ENCODE measurements at regions not wholly inside any gene's neighbourhood (a gene's known extent, or its start where the extent isn't known, plus 50 kb on each side); places are given as distances from the start of the nearest gene placed in this dataset.

DNA sequence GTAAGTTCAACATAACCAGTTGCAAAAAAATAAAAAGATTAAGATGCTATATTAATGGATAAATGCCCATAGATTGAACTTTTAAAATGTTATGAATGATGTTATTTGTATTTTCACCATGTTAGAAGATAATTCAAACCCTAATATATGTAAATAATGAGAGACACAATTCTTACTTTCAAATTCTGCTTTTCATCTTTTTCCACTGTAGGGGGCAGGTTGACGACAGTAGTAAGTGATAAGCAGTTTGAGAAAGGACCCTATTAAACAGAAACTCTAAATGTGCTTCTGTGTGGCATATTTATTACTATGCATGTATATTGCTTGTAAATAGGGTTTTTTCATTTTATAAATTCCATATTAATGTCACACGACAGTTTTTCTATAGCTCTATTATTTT, 591.1 kb downstream of the SEMA5A start:
- Histone ChIP-seq H4K20me1 (ENCODE audit: control insufficient read depth, extremely low read depth, insufficient read depth, low read length) (no peaks in the 10 kb centered on the region), H3K4me3 (replicated peaks in 1 of 4; ENCODE audit: control extremely low read depth in 1 of 4, insufficient read depth in 1 of 4, low read depth in 3 of 4, low read length in 4 of 4) (no peak overlapping the region), H2AFZ (ENCODE audit: low read length) (no peak overlapping the region), H3K27me3 (ENCODE audit: control insufficient read depth, insufficient read depth, low read length) (no peaks in the 10 kb centered on the region), H3K27ac (ENCODE audit: insufficient read depth, low read length) (no peak overlapping the region), H3K9me3 (ENCODE audit: control insufficient read depth, insufficient read depth, low read depth, low read length) (no peaks in the 10 kb centered on the region), H3K4me2 (ENCODE audit: extremely low read depth, insufficient read depth, low read length) (no peak overlapping the region), H3K4me1 (ENCODE audit: control insufficient read depth, extremely low read depth, insufficient read depth, low read length) (peaks cover 4% of the 10 kb centered on the region), H3K9ac (ENCODE audit: insufficient read depth, low read length) (no peak overlapping the region), H3K36me3 (ENCODE audit: control insufficient read depth, insufficient read depth, low read length) (no peaks in the 10 kb centered on the region), H3K79me2 (ENCODE audit: control insufficient read depth, insufficient read depth, low read length) (no peaks in the 10 kb centered on the region)
- DNase-seq (ENCODE audit: low read depth in 2 of 2) = peak in 1 of 2 donors; percentile 33
- TF ChIP-seq CTCF (conservative IDR thresholded peaks at IDR 0.05 in 1 of 2, IDR thresholded peaks at IDR 0.05 in 1 of 2; ENCODE audit: low read depth in 1 of 2, low read length in 2 of 2) (peak in 1 of 2 donors; percentile 27), EZH2 (IDR thresholded peaks at IDR 0.05; ENCODE audit: low read length, missing control alignments) (no peak)

DNA sequence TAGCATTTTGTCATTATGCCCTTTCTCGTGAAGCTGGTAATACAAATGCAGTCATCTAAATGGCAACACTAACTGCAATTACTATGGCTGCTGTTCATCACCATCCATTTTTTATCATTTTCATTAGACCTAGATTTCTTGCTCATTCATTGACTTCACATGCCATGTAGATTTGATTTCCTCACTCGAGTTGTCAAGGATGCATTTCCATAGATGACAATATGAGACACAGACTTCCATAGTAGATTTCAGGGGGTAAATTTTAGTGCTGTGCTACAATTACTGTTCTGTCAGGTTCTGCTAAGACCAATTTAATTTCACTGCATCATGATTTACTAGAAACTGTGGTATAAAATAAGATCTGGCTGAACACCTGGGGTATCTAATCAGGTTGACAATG, 589.2 kb downstream of the SEMA5A start:
- H3K4me2 ChIP-seq (ENCODE audit: extremely low read depth, insufficient read depth, low read length) = no peak overlapping the region
- no peaks in the 10 kb centered on the region for H4K20me1 ChIP-seq (ENCODE audit: control insufficient read depth, extremely low read depth, insufficient read depth, low read length)
- H3K4me3 ChIP-seq (replicated peaks in 1 of 4; ENCODE audit: control extremely low read depth in 1 of 4, insufficient read depth in 1 of 4, low read depth in 3 of 4, low read length in 4 of 4) = no peak overlapping the region
- TF ChIP-seq EZH2 (IDR thresholded peaks at IDR 0.05; ENCODE audit: low read length, missing control alignments) = no peak
- TF ChIP-seq CTCF (conservative IDR thresholded peaks at IDR 0.05 in 1 of 2, IDR thresholded peaks at IDR 0.05 in 1 of 2; ENCODE audit: low read depth in 1 of 2, low read length in 2 of 2) = no peak
- H3K4me1 ChIP-seq (ENCODE audit: control insufficient read depth, extremely low read depth, insufficient read depth, low read length) = peaks cover 4% of the 10 kb centered on the region
- H3K36me3 ChIP-seq (ENCODE audit: control insufficient read depth, insufficient read depth, low read length) = no peaks in the 10 kb centered on the region
- no peak overlapping the region for H2AFZ ChIP-seq (ENCODE audit: low read length)
- no peak overlapping the region for H3K9ac ChIP-seq (ENCODE audit: insufficient read depth, low read length)
- no peak overlapping the region for H3K27ac ChIP-seq (ENCODE audit: insufficient read depth, low read length)
- no peaks in the 10 kb centered on the region for H3K9me3 ChIP-seq (ENCODE audit: control insufficient read depth, insufficient read depth, low read depth, low read length)
- no peaks in the 10 kb centered on the region for H3K79me2 ChIP-seq (ENCODE audit: control insufficient read depth, insufficient read depth, low read length)
- no peaks in the 10 kb centered on the region for H3K27me3 ChIP-seq (ENCODE audit: control insufficient read depth, insufficient read depth, low read length)
- DNase-seq (ENCODE audit: low read depth in 2 of 2) = no peak

- no peaks in the 10 kb centered on the region for H3K36me3 ChIP-seq (ENCODE audit: control insufficient read depth, insufficient read depth, low read length)
- H3K4me1 ChIP-seq (ENCODE audit: control insufficient read depth, extremely low read depth, insufficient read depth, low read length) = peaks cover 2% of the 10 kb centered on the region
- no peaks in the 10 kb centered on the region for H3K9me3 ChIP-seq (ENCODE audit: control insufficient read depth, insufficient read depth, low read depth, low read length)
- TF ChIP-seq CTCF (conservative IDR thresholded peaks at IDR 0.05 in 1 of 2, IDR thresholded peaks at IDR 0.05 in 1 of 2; ENCODE audit: low read depth in 1 of 2, low read length in 2 of 2) (no peak), EZH2 (IDR thresholded peaks at IDR 0.05; ENCODE audit: low read length, missing control alignments) (no peak)
- no peak overlapping the region for H3K27ac ChIP-seq (ENCODE audit: insufficient read depth, low read length)
- H3K9ac ChIP-seq (ENCODE audit: insufficient read depth, low read length) = no peak overlapping the region
- H2AFZ ChIP-seq (ENCODE audit: low read length) = no peak overlapping the region
- H3K4me2 ChIP-seq (ENCODE audit: extremely low read depth, insufficient read depth, low read length) = no peak overlapping the region
- no peaks in the 10 kb centered on the region for H3K27me3 ChIP-seq (ENCODE audit: control insufficient read depth, insufficient read depth, low read length)
- H4K20me1 ChIP-seq (ENCODE audit: control insufficient read depth, extremely low read depth, insufficient read depth, low read length) = no peaks in the 10 kb centered on the region
- no peaks in the 10 kb centered on the region for H3K79me2 ChIP-seq (ENCODE audit: control insufficient read depth, insufficient read depth, low read length)
- peak in 1 of 2 donors; percentile 15 for DNase-seq (ENCODE audit: low read depth in 2 of 2)
- no peak overlapping the region for H3K4me3 ChIP-seq (replicated peaks in 1 of 4; ENCODE audit: control extremely low read depth in 1 of 4, insufficient read depth in 1 of 4, low read depth in 3 of 4, low read length in 4 of 4)
Observed at GRCh38 chr5:8958602-8959001, 587.3 kb downstream of the SEMA5A start.

Measured in fibroblast of lung (primary cell).